ENCODE measurements at regions not wholly inside any gene's neighbourhood (a gene's known extent, or its start where the extent isn't known, plus 50 kb on each side); places are given as distances from the start of the nearest gene placed in this dataset.

DNA sequence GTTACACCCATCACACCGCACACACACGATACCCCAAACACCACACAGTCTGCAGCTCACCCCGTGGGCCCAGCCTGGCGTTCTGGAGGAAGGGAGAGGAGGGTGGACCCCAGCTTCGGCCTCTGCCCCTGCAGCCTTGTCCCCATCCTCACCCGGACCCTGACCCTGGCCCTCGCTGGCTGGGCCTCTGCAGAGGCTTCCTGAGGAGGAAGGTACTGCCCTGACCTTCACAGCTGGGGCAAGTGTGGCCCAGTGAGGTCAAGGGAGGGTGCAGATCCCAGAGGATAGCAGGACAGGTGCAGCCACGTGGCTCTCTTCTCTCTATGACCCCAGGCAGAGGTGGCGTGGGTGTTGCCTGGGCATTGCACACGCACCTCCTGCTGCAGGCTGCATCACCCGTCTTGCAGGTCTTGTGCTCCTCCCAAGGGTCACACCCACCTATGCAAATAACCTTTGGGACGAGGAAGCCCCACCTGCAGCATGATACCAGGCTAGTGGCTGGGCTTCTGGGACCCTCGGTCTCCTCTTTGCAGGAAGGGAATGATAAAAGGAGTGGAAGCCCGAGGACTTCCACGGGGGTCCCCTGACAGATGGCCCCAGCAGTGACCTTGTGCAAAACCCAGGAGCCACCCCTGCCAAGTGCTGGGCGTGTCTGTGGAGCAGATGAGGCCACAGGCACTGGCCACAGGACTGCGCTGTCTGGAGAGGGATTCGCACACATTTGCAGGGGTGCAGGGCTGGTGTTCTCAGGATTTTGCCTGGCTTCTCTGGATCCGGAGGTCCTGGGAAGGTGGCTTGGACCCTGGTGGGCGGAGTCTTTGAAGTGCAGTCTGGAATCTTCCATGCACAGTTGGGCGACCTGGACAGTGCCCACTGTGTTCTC is 1241.5 kb downstream of the BRD1 start:
- DNase-seq, result no peak

DNA sequence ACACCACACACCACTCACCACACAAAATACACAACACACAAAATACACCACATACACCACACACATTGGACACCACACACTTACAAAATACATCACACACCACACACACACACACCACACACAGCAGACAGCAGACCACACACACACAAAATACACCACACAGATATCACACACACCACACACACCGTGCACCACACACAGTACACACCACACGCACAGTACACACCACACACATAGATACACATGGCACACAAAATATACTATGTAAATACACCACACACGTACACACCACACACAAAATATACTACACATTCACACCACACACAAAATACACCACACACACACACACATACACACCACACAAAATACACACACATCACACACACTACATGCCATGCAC is 1243.5 kb downstream of the BRD1 start:
- no peak for DNase-seq

DNA sequence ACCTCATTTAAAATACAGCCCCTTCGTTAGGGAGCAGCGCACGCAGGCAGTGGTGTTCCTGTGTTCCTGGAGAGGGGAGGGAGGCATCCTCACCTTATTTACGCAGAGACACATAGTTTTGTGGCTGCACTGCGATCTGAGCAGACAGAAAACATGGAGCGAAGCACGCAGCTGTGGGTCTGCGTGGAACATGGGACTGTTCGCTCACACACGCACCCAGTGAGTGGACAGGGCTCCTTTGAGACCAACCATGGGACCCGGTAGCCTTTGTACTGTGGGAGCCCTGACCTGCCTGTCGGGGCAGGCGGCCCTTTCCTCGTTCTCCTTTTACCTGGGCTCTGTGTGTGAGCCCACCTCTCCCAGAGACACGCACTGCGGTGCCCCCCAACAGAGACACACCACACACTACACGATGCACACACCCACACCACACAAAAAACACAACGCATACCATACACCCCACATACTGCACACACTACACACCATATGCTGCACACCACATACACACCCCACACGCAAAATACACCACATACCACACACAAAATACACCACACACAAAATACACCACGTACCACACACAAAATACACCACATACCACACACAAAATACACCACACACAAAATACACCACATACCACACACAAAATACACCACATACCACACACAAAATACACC is 1245.7 kb downstream of the BRD1 start:
- no peak for DNase-seq

DNA sequence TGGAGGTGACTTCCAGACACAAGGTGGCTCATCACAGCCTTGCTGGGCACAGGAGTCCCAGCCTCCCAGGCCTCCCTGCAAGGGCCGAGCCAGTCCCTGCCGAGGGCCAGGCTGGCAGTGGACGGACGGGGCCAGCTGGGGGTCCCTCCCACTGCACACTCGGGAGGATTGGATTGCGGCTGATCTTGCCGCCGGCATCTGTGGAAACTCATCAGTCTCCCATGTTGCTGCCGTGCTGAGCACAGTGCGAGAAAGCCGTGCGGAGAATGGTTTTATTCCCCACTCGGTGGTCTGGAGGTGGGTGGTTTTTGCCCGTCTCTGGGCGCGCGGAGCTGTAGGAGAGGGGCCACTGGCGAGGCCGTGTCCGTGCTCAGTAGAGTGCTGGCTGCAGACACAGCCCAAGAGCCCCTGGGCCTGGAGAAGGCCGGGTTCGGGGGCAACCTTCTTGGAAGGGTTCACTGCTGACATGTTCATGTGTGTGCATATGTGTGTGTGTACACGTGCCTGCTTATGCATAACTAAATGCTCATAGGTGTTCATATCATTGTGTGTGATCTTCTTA is 1246.4 kb downstream of the BRD1 start:
- DNase-seq, result no peak

DNA sequence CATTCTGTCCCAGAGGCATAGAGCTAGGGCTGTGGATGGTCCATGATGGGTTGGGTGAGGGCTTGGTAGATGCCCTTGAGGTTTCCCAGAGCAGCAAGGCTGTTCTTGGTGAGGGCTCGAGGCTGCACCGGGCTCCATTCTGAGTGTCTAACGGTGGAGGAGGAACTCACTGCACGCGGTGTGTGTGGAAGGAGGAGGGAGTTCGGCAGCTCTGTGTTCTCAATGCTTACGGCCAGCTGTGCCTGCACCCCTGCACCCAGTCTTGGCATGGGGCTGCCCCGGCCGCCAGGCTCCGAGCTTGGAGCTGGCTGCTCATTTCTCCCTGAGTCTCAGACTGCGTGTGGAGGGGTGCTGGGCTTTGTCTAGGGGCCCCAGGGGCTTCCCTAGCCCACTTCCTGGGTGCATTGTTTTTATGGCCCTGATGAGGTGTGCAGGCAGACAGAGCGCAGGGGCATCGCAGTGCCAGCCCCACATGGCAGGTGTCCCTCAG is 1247.1 kb downstream of the BRD1 start:
- DNase-seq, result no peak

DNA sequence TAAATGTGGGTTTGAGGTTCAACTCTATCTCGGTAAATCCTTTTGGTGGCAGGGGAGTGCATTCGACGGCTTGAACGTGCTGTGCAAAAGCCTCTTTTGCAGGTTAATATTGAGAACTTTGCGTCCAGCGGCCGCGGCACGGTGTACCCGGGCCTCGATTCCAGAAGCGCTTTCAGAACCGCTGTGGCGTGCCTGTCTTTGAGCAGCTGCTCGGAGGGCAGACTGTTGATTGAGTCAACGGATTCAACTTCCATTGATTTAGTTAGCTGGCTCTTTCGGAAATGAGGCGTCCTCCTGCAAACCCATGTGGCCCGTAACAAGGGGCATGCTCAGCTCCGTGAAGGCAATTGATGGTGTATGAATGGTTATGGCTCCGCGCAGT is 1247.8 kb downstream of the BRD1 start:
- DNase-seq, result no peak

DNA sequence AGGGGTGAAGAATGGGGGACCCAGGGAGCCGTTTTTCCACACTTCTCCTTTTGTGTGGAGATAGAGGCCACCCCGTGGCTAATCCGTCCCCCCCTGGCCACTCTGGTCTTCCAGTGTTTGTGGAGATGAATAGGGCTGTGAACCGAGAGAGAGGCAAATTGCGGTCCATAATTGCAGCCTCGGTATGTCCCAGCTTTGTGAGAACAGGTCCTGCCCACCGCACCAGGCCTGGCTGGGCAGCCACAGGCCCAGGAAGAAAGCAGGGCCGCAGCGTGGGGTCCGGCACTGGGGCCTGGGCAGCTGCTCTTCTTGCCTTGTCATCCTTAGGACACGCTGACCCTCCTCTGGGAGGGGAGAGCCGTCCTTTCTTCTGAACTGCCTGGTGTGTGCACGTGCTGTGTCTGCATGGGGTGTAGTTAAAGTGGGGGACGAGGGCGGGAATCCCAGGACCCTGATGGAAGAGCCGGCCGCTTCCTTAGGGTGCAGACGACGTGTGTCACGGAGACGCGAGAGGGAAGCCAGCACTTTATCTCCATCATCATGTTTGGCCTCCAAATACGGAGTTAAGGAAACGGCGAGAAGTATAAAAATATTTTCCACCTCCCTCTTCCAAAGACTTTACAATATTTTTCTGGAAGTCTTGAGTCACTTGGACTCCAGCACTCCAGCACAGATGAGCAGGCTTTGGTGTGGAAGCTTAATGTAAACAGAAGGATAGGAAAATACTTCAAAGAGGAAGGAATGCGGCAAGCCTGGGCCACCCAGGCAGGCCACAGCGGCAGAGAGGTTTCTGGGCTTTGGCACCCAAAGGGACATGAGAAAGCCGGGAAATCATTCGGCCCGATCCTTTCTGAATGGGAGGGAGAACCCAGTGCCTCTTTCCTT is 1248.4 kb downstream of the BRD1 start:
- no peak for DNase-seq

DNA sequence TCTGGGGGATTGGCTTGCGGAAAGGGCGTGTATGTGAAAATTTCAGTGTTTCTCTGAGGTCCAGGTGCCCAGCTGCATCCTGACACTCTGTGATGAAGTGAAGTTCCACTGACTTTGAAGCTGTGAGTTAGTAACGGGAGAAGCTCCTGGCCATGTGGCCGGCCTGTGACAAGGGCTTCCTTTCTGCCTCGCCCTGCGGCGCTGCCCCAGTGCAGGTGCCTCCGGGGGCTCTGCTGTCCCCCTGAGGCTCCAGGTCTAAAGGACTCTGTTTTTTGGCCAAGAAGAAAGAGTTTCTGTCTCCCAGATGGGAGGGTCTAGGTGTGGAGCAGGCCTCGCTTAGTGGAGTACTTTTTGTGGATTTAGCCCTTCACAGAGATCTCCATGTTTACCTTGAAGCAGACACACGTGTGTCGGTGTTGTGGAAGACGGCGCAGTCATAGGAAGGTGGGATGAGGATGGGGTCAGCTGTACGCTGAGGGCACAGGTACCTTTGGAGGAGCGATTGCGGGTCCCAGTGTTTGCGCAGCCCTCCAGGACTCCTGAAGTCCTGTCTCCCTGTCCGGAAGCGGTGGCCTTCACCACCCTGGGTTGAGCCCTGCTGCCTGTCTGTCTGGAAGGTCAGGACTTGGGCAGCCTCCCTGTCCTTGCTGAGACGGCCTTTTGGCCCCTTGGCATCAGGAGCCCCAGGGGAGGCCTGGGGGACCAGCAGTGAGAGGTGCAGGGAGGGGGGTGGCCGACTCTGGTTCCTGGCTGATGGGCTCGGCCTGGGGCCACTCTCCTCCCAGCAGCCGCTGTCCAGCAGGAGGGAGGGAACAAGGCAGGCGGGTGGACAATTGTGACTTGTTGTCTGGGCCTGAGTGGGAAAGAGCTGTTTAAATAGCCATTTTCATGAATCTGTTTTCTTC is 1249.3 kb downstream of the BRD1 start:
- no peak for DNase-seq

DNA sequence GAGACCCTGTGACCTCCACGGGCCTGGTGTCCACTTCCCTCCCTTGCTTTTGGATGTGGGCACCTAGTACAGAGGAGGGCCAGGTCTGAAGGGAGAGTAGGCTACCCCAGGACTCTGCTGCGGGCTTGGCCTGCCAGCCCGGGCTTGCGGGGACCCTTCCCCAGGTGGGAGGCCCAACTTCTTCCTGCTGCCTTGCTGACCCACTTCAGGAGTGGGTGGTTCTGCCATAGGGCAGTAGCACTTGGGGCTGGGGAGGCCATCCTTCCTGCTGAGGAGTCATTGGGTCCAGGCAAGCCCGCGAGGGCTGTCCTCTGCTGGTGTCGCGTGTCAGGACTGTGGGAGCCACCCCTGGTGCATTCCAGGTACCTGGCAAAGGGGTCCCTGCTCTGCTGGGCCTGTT is 1250.0 kb downstream of the BRD1 start:
- no peak for DNase-seq

DNA sequence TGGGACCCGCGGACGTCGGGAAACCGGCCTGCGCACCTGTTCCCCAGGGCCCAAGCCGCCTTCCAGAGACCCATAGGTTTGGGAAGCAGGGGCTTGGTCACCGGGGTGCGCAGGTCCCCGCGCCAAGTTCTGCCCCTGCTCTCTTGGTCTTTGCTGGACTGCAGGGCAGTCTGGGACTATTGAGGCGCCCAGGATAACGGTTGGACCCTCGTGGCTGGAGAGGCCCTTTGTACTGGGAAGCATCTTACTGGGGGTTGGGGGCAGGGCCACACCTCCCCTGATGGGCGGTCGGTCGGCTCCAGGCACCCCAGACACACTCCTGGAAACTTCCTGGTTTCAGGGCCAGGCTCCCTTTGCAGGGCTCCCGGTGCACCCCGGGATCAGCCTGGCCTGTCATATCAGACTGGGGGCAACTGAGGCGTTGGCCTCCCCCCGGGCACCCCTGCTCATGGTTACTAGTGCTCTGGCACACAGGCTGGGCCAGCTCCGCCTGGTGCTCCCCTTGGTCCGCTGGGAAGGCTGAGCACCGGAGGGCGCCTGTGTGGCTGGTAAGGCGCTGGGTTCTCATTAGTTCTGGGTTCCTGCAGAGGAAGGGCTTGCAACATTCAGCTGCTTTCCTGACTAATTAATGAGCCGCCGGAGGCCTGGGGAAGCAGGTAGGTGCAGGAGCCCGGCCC is 1250.5 kb downstream of the BRD1 start:
- DNase-seq, result no peak

DNA sequence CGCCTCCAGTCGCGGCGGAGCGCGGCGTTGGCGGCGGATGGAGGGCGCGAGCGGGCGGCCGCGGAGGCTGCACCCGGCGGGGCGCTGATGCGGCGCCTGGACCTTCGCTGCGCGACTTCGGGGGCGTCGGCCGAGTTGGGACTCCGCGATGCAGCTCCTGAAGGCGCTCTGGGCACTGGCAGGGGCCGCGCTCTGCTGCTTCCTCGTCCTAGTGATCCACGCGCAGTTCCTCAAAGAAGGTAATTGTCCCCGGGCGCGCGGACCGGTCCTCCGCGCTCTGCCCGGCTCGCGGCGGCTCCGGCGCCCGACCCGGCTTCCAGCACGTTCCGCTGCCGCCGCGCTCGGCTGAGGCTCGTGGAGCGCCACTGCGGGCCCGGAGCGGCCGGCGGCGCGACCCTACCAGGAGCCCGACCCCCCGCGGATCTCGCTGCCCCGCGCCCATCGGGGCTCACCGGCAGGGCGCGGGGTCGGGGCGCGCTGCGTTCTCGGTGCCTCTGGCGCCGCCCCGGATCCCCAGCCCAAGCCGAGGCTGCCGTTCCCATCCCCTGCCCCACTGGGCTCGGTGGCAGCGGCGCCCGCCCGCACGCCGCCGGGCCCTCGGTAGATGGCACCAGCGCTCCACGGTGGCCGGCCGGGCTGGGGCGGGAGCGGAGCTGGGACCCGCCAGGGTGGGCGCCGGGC is 1251.2 kb downstream of the BRD1 start:
- no peak for DNase-seq

DNA sequence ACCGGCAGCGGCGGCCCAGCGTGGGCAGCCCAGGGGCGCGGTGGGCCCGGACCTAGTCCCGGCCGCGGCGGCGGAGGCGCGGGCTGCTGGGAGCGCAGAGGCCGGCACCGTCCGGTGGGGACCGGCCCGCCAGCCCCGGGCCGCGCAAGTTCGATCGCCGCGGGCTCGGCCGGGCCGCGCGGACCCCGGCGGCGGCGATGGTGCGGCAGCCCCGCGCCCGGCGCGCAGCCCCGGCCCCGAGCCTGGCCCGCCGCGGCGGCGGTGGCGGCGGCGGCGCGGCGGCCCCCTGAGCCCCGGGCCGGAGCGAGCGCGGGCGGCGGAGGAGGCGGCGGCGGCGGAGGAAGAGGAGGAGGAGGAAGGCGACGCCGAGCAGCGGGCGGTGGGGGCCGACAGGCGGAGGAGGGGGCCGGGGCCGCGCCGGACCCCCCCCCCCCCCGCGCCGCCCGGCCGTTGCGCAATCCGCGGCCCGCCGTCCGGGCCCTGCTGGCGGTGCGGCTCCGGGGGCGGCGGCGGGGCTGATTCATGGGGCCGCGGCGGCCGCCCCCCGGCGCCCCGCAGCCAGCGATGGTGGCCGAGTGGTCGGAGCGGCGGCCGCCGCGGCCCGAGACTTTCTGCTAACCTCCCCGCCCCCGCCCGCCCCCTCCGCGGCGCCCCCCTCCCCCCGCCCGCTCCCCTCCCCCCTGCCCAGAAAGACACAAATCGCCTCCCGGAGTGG is 1251.9 kb downstream of the BRD1 start:
- DNase-seq, result no peak

DNA sequence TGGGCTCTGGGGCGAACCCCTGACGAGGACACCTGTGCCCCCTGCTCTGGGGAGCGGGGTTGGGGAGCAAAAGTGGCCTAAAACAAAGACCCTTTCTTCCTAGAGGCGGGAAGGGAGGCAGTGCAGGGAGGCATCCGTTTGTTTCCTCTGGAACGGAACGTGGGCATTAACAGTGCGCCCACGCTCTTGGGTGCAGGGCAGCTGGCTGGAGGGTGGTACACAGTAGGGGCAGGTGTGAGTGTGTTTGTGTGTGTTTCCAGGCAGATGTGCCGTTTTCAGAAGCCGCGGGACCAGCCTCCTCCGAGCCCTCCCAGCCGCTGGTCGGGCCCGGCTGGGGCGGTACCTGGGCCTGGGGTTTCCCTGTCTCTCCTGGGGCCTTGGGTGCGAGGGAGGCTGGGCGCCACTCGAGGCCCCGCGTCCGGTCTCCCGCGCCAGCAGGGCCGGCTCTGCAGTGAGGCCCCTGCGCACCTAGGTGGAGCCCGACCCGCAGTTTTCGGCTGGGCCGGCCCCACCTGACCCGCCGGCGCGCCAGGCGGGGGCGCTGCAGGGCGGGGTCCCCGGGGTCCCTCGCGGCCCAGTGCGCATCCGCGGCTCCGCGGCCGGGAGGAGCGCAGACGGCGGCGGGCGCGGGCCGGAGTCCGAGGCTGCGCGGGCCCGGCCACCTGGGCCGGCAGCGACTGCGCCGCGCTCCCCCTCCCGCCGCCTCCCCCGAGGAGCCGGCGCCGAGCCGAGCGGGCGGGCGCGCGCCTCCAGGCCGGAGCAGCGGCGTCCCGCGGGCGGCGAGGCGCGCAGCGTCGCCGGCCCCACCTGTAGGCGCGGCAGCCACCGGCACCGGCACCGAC is 1252.7 kb downstream of the BRD1 start:
- no peak for DNase-seq

DNA sequence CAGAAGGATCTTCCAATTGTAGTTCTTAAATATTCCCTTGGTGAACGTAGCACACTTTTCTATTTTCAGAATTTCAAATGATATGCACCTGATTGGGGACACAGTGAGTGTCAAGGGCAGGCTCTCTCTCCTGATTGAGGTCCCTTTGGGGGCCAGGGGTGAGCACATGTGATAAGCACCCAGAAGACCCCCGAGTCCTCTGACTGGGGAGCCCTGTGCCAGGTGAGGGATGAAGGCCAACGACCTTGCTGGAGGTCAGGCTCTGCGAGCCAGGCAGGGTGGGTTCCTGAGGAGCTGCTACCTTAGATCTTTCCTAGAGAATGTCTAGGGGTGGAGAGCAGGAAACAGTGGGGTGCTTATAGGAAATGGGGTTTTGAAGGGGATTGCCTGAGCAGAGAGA is 1253.9 kb downstream of the BRD1 start:
- DNase-seq, result no peak

DNA sequence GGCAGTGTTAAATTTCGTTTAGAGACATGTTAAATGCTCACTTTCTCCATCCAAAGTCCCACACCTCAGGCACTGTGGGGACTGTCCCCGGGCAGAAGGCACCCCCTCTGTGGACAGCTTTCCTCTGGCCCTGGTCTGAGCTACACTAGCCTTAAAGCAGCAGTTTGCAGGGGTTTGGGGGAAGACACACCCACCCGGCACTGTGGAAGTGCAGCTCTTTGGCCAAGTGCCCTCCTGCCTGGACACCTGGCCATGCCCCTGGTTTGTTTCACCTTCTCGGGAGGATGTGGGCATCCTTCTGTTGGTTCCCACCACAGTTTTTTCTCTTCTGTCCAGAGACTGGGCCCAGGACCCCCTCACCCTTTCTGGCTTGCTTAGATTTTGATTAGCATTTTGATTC is 1254.7 kb downstream of the BRD1 start:
- DNase-seq, result no peak

DNA sequence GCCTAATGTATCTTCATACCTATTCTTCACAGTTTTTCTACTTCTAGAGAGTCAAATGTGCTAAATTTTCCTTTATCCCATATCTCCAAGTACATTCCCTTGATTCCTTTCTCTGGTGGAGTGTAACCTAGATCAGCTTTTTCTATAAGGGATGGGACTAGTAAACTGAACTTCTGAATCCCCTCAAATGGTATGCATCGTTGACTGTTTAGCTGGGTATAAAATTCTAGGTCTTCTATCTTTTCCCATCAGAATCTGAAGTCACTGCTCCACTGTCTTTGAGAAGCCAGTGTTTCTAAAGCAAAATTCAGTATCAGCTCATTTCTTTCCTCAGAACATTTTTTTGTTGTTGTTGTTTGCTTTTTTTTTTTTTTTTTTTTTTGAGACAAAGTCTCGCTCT is 1256.8 kb downstream of the BRD1 start:
- no peak for DNase-seq

DNA sequence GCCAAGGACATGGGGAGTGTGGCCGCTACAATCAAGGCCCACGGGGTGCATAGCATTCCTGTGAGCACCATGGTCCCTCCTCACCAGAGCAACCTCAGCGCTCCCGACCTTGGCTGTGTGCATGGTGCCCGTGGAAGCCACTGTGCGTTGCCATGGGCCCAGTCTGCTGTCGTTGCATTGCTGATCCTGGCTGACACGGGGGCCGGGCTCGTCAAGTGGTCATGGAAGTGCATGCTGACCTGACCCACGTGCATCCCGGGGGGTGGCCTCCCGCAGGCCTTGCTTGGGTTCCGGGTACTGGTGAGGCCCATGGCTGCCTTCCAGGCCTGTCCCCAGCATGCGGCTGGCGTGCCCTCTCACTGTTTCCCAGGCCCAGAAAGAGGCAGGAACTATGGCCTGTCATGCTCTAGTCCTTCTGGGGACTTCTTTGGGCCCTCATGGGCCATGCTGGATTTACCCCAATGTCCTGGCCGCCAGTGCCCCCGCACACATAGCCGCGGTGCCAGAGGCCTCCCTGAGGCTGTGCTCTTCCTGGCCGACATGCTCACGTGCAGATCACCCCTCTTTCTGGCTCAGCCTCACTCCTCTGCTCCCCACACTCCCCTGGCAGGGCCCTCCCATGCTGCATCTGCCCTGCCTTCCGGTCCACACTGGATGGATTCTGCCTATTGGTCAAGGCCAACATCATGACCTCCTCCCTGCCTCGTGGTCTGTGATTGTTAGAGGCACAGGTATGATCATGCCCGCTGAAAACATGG is 1258.0 kb downstream of the BRD1 start:
- no peak for DNase-seq

DNA sequence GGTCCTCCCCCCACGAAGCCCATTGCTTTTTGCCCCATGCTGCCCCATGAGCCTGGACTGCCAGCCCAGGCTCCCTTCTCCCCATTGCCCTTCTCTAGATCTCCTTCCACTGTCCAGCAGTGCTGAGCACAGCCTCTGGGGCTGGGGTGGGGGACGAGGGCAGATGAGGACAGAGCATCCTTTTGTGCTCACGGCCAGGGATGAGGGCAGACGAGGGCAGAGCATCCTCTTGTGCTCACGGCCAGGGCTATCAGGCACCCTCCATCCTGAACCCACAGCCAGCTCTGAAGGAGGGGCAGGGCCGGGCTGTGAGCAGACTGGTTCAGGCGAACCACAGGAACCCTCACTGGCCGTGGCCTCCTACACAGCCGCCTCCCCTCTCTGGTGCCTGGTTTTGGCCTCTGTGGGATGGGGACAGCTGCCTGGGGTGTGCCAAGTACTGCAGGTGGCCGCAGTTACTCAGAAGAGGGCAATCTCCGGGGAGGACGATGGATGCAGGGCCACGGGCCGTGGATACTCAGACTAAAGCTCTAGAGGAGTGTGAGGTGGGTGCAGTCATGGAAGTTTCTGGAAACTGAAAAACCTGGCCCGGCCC is 1258.8 kb downstream of the BRD1 start:
- DNase-seq, result no peak

Data from amniotic stem cell (primary cell).